Endothelial cell of hepatic sinusoid (primary cell): ENCODE measurements at regions not wholly inside any gene's neighbourhood (a gene's known extent, or its start where the extent isn't known, plus 50 kb on each side); places are given as distances from the start of the nearest gene placed in this dataset.

Experiments used
- in situ Hi-C: cut with HindIII; loops from 2 replicates; pipeline ENCODE4 v1.10.0; 2017; ENCODE audit warnings: low sequenced_read_pairs

GRCh38 chr17:73722165-73722564, 77.9 kb upstream of the SDK2 start:
- in situ Hi-C loops, result no loop called here

DNA sequence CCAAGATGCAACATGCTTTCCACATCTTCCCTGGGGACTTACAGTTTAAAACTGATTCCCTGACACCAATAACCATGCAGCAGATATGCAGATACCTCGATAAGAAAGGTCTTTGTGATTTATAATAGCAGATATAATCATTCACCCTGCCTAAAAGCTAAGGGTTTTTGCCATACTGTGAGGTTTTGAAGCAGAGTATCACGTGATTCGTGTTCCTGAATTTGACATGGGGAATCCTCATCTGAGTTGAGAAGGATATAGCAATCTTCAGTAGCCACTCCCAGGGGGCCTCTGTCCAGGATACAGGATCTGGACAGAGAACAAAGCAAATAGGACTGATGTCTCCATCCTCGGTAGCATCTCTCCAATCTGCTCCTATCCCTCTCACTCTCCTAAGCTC, 79.1 kb upstream of the SDK2 start:
- in situ Hi-C loops, result no loop called here

GRCh38 chr17:73724341-73724740, 80.1 kb upstream of the SDK2 start:
- in situ Hi-C loops, result no loop called here

DNA sequence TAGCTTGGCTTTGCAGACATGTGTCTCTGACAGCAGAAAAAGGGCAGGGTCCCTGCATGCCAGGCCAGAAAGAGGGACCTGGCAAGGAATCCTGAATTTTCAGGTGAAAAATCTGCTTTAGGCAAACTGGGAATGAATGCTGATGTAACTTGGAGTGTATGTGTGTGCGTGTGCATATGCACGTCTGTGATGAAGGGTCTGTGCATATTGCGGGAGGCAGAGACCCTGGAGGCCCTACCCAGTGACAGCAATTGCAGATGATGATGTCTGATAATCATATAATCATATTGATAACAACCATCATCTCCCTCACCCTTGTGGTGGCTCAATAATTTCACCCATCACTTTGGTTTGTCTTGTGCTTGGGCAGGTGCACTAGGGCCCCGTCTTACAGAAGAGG, 80.7 kb upstream of the SDK2 start:
- in situ Hi-C loops, result no loop called here

DNA sequence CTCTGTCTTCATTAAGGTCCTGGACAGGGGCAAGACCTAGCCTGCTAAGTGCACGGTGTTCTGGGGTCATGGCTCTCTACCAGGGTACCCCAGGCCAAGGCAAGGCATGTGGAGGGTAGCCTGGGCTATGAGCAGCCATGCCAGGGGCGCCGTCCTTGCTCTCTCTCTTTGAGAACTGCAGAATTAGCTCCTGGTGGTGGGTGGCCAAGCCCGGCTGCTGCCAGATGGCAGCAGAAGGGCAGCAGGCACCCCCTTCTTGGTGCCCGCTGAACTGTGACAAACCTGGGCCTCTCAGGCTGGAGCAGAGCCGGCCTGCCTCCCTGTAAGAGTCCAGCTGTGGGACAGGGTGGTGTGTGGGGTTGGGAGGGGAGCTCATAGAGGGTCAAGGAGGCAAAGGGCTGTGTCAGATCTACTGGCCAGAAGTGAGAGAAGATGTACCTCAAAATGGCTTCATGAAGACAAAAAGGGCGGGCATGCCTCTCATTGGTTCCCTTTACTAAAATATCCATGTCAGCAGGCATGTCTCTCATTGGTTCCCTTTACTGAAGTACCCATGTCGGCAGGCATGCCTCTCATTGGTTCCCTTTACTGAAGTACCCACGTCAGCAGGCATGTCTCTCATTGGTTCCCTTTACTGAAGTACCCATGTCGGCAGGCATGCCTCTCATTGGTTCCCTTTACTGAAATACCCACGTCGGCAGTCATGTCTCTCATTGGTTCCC, 81.7 kb upstream of the SDK2 start:
- in situ Hi-C loops, result no loop called here

DNA sequence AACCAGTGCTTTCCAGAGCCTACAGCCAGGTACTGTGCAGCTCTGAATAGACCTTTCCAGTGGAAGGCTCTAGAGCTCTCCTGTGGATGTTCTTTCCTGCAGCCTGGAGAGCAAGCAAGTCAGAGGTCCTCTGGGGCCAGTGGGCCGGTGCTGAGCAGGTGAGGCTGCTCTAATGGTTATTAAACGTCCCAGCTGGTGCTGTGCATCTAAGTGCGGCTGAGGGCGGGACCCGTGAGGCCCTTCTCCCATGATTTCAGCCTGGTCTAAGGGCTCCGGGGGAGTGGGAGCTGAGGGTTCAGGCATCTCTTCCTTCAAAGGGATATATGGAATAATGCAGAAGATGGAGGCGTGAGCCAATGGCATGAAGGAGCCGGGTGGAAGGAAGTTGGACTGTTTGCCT, 83.7 kb upstream of the SDK2 start:
- in situ Hi-C loops, result no loop called here

DNA sequence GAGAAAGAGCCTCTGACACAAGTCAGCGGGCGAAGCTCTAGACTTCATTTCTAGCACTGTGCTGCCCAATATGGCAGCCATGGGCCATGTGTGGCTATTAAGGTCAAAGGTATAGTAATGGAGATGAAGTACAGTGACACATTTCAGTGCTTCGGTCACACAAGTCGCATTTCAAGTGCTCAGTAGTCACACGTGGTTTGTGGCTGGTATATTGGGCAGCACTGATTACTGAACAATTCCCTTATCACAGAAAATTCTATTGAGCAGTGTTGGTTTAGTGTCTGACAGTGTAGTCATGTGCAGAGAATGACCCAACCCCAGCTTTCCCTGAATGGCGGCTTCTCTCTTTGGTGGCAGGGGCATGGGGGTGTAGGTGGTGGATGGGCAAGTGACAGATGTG, 84.9 kb upstream of the SDK2 start:
- in situ Hi-C loops, result no loop called here

- in situ Hi-C loops, result loop anchor here (10.0 kb wide), 1 partner anchor 47 kb away; no protein-coding TSS in a partner anchor
Measured at GRCh38 chr17:73731733-73732132, 87.5 kb upstream of the SDK2 start.

DNA sequence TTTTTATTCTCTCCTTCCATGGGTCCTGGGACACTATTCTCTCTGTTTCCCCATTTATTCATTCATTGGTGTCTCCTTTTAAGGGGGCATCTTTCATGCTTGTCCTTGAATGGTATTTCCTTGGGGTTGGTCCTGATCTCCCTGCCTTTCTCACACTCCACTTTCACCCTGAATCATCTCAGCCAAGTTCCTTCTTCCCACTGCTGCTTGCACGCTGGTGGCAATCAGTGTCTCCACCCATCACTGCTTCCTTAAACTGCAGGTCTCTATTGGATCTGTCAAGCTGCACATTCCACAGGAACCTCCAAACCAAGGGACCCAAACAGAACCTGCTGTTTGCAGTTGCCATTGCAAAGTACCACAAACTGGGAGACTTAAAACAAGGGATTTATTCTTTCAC, 89.3 kb upstream of the SDK2 start:
- in situ Hi-C loops, result loop anchor here (10.0 kb wide), 1 partner anchor 49 kb away; no protein-coding TSS in a partner anchor

DNA sequence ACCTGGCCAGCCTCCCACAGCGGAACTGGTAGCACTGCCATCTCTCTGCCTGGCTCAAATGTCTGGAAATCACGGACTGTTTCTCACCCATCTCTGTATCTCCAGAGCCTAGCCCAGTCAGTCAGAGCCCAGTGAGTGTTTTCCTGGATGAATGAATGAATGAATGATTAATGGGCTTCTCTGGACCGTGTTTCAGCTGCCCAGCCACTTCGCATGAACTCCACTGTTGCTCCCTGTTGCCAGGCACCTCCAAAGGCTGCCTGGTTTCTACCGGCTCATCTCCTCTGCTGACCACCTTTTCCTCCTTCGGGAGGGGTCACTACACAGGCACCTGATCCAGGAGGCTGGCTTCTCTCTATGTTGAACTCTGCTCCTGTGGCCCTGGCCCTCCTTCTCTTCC, 91.0 kb upstream of the SDK2 start:
- in situ Hi-C loops, result loop anchor here (10.0 kb wide), 1 partner anchor 50 kb away; no protein-coding TSS in a partner anchor

GRCh38 chr17:73738751-73739575, 94.7 kb upstream of the SDK2 start:
- in situ Hi-C loops, result loop anchor here (10.0 kb wide), 1 partner anchor 54 kb away; no protein-coding TSS in a partner anchor

GRCh38 chr17:73740370-73740769, 96.1 kb upstream of the SDK2 start:
- in situ Hi-C loops, result no loop called here

DNA sequence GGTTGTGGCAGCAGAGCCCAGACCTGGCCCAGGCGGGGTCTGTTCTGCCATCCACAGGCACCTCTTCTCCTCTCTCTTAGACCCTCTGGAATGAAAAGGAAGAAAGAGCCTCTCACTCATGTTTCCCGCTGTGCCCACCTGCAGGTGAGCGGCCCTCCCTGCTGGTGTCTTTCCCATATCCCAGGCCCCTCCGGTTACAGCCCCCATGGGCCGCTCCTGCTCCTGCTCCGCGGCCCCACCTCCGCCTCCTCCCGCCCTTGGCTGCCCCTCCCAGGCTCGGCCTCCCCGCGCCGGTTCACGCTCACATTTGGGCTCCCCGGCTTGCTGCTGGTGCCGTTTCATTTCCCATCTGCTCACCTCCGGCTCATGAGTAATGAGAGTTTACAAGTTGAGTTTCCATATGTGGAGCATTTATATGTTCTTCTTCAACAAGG, 98.7 kb upstream of the SDK2 start:
- in situ Hi-C loops, result no loop called here

GRCh38 chr17:73743518-73744201, 99.4 kb upstream of the SDK2 start:
- in situ Hi-C loops, result no loop called here

GRCh38 chr17:73744411-73744810, 100.2 kb upstream of the SDK2 start:
- in situ Hi-C loops, result no loop called here

DNA sequence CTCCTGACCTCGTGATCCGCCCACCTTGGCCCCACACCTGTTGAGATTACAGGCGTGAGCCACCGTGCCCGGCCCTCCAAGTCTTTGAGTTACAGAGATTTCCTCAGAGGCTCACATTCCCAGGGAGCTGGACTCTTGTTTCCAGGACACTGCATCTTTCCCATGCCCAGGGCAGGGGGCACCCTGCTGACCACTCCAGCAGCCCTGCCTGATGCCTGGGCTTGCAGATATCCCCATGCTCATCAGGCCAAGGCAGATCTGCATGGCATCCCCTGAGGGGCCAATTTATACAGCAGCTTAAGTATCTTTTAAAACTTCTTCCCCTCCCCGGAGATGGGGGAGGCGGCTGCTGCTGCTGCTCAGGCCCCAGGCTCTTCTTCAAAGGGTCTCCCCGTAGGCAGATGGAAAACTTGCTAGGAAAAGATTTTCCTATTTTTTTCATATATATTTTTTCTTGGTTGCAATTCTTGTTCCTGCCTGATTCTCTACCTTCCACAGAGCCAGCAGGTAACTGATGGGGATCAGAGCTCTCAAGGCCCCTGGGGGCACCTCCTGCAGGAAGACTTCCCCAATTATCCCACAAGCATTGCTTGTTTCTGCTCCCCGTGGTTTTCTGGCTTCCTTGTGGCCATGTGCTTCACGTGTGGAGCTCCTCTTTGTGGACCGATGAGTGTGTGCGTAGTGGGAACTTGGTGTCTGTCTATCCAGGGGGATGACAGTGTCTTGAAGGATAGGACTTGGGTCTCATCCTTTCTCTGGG, 102.2 kb upstream of the SDK2 start:
- in situ Hi-C loops, result no loop called here

DNA sequence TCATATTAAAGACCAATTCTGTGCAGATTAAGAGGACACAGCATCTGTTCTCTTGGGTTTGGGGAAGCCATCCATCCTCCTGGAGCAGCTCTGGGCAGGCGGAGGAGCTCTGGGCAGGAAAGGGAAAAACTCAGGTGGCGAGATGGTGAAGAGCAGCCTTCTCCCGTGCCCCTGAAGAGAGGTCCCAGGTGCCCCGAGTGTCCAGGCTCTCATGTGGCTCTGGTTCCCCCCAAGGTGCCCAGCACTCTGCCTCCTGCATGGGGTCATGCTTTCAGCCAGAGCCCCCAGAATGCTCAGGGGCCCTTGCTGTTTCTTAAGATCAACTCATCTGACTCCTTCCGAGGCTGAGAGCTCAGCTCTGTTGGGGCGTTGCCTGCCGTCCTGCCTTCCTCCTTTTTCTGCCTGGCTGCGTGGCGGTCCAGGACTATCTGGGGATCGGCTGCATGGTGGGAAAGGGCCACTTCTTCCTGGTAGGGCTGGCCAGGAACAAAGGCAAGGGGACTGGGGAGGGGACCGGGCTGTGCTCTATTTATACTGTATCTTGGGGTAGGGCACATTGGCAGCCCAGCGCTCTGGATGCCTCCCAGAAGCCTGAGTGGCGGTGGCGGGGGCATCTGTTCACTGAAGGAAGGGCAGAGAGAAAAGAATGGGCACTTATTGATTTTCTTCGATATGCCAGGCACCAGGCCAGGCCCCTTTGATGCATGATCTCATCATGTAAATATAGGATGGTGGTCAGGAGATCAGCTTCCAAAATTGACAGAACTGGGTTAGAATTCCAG, 103.2 kb upstream of the SDK2 start:
- in situ Hi-C loops, result no loop called here

DNA sequence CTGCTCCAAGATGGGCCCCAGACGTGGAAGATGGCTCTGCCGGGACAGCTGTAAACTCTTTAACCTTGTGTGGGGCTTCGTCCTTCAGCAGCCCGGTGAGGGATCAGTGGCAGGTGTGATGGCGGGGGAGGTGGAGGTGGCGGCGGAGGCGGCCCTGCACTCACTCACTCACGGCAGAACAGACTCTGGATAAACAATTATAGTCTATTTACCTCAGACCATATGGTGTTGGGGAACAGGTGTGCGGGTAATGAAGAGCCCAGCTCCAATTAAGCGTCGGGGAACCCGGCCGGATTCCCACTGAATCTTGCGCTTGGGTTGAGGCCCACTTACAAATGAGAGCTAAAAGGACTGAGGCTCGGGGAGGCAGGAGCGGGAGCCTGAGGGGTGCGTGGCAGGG, 104.3 kb upstream of the SDK2 start:
- in situ Hi-C loops, result no loop called here

DNA sequence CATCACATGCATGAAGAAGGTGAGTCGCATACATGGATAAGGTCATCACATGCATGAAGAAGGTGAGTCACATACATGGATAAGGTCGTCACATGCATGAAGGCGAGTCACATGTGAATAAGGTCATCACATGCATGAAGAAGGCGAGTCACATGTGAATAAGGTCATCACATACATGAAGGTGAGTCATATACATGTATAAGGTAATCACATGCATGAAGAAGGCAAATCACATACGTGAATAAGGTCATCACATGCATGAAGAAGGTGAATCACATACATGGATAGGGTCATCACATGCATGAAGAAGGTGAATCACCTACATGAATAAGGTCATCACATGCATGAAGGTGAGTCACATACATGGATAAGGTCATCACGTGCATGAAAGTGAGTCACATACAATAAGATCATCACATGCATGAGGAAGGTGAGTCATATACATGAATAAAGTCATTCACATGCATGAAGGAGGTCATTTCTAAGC, 105.1 kb upstream of the SDK2 start:
- in situ Hi-C loops, result no loop called here
